Breast epithelium (tissue), 3 donors: ENCODE measurements at regions not wholly inside any gene's neighbourhood (a gene's known extent, or its start where the extent isn't known, plus 50 kb on each side); places are given as distances from the start of the nearest gene placed in this dataset.

Experiments used
- POLR2A ChIP-seq: fragments of 450-650 bp; IDR thresholded peaks from one replicate; pipeline ENCODE4 v1.6.1; 2016; ENCODE audit warnings: antibody characterized with exemption, mild to moderate bottlenecking, moderate library complexity
- TF ChIP-seq, protein P1 (sequence below), 3 donors: fragments of 450-650 bp; IDR thresholded peaks; one replicate each; pipeline ENCODE4 v1.5.1; 2016 to 2017; ENCODE audit warnings: antibody characterized with exemption in 3 of 3, mild to moderate bottlenecking in 3 of 3, moderate library complexity in 3 of 3

DNA sequence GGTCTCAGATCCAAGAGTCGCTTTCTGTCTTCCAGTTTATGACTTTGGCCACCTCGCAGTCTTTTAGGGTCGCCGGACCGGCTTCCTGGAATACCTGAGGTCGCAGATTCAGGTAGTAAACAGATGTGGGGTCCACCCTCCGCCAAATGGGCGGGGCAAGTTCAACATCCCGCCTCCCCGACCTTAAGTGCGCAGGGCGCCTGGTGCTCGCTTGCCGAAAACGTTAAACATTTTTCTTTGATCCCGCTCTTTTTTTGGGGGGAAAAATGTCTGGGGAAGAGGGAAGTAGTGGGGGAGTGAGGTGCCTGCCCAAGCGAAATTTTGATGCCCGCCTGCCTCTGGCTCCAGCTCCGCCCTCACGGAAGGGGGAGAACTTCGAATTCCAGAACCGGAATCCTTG is 73.9 kb upstream of the TBX5 start:
- TF ChIP-seq POLR2A, result no peak
- TF ChIP-seq, protein P1, sequence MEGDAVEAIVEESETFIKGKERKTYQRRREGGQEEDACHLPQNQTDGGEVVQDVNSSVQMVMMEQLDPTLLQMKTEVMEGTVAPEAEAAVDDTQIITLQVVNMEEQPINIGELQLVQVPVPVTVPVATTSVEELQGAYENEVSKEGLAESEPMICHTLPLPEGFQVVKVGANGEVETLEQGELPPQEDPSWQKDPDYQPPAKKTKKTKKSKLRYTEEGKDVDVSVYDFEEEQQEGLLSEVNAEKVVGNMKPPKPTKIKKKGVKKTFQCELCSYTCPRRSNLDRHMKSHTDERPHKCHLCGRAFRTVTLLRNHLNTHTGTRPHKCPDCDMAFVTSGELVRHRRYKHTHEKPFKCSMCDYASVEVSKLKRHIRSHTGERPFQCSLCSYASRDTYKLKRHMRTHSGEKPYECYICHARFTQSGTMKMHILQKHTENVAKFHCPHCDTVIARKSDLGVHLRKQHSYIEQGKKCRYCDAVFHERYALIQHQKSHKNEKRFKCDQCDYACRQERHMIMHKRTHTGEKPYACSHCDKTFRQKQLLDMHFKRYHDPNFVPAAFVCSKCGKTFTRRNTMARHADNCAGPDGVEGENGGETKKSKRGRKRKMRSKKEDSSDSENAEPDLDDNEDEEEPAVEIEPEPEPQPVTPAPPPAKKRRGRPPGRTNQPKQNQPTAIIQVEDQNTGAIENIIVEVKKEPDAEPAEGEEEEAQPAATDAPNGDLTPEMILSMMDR (IDR thresholded peaks at IDR 0.05), result no peak
